ENCODE measurements at regions not wholly inside any gene's neighbourhood (a gene's known extent, or its start where the extent isn't known, plus 50 kb on each side); places are given as distances from the start of the nearest gene placed in this dataset.

DNA sequence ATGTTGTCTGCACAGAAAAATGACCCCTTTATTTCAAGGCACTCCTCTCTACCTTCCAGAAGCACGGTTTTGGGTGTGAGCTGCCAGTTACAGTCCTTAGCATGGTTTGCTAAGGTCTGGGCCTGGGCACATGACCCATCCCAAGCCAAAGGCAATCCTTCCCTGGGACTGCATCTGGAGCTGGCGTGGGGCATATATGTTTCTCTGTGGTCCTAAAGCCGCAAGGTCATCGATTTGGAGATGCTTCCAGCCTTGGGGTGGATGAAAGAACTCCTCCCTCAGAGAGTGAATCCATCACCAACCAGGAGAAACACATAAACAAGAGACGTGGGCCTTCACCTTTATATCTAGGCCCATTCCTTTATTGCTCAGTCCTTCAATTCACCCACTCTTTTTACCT lies 50.1 kb upstream of the IGFBP3 start:
- TF ChIP-seq TAF1 (IDR thresholded peaks at IDR 0.05; ENCODE audit: low read depth, low read length), result no peak
- TF ChIP-seq, protein P1, sequence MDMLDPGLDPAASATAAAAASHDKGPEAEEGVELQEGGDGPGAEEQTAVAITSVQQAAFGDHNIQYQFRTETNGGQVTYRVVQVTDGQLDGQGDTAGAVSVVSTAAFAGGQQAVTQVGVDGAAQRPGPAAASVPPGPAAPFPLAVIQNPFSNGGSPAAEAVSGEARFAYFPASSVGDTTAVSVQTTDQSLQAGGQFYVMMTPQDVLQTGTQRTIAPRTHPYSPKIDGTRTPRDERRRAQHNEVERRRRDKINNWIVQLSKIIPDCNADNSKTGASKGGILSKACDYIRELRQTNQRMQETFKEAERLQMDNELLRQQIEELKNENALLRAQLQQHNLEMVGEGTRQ (IDR thresholded peaks at IDR 0.05; ENCODE audit: low read length), result no peak
- TF ChIP-seq PHF8 (conservative IDR thresholded peaks at IDR 0.05; ENCODE audit: low read depth, low read length), result no peak
- TF ChIP-seq EP300 (IDR thresholded peaks at IDR 0.05; ENCODE audit: borderline replicate concordance in 1 of 2, low read depth in 2 of 2, low read length in 2 of 2), result no peak
- no peak for TF ChIP-seq SP1 (IDR thresholded peaks at IDR 0.05; ENCODE audit: low read depth, low read length)
- TF ChIP-seq JUN (IDR thresholded peaks at IDR 0.05; ENCODE audit: low read depth, low read length), result no peak

Data from H1 (cell line).